SU-DHL-6 (cell line): ENCODE measurements at regions not wholly inside any gene's neighbourhood (a gene's known extent, or its start where the extent isn't known, plus 50 kb on each side); places are given as distances from the start of the nearest gene placed in this dataset.

Experiments used
- H2AFZ ChIP-seq: fragments of 200-600 bp; sonication (generic); 2 replicates; pipeline ENCODE4 v1.6.1; 2014; ENCODE audit warnings: low read depth, mild to moderate bottlenecking, moderate library complexity, mixed read lengths, antibody characterized with exemption, low read length; ENCODE audit not compliant: severe bottlenecking
- H3F3A ChIP-seq: fragments of 200-600 bp; shearing (Covaris generic); 2 replicates; pipeline ENCODE4 v1.6.0; 2016; ENCODE audit warnings: antibody characterized with exemption, mild to moderate bottlenecking; ENCODE audit not compliant: insufficient read depth
- H3K27ac ChIP-seq: fragments of 200-600 bp; sonication (generic); 2 replicates; pipeline ENCODE4 v1.5.1; 2016; ENCODE audit warnings: low read depth, mild to moderate bottlenecking, low read length, moderate library complexity, mixed read lengths
- H3K27me3 ChIP-seq: fragments of 200-600 bp; sonication (generic), shearing (Covaris generic); 2 replicates; pipeline ENCODE4 v1.6.0; 2014; ENCODE audit warnings: mild to moderate bottlenecking, low read length
- H3K36me3 ChIP-seq: fragments of 200-600 bp; sonication (generic); 2 replicates; pipeline ENCODE4 v1.6.1; 2014; ENCODE audit warnings: mild to moderate bottlenecking, low read length, mixed read lengths
- H3K4me2 ChIP-seq: fragments of 300-600, 200-600 bp; shearing (Covaris generic), sonication (generic); 2 replicates; pipeline ENCODE4 v1.6.0; 2014; ENCODE audit warnings: low read length, low read depth, mild to moderate bottlenecking; ENCODE audit not compliant: poor library complexity, severe bottlenecking
- H3K4me3 ChIP-seq: fragments of 200-600 bp; sonication (generic); 2 replicates; pipeline ENCODE4 v1.5.1; 2014; ENCODE audit warnings: antibody characterized with exemption, low read length, mild to moderate bottlenecking, mixed read lengths; ENCODE audit not compliant: insufficient read depth, poor library complexity, severe bottlenecking
- H3K79me2 ChIP-seq: fragments of 200-600 bp; sonication (generic); 2 replicates; pipeline ENCODE4 v1.6.1; 2014; ENCODE audit warnings: mild to moderate bottlenecking, low read length, moderate library complexity; ENCODE audit not compliant: insufficient read depth
- H3K9ac ChIP-seq: fragments of 200-600 bp; sonication (generic); 2 replicates; pipeline ENCODE4 v1.7.0; 2014; ENCODE audit warnings: mild to moderate bottlenecking, low read length
- H3K9me2 ChIP-seq: fragments of 200-600 bp; sonication (generic); replicated peaks from 2 replicates; pipeline ENCODE4 v1.6.1; 2014; ENCODE audit warnings: low read length; ENCODE audit not compliant: insufficient read depth
- H3K9me3 ChIP-seq: fragments of 200-600 bp; sonication (generic); 2 replicates; pipeline ENCODE4 v1.6.1; 2014; ENCODE audit warnings: low read length, mixed read lengths; ENCODE audit not compliant: insufficient read depth
- H4K20me1 ChIP-seq: fragments of 200-600 bp; sonication (generic); 2 replicates; pipeline ENCODE4 v1.6.1; 2014; ENCODE audit warnings: low read depth, mild to moderate bottlenecking, antibody characterized with exemption, low read length, moderate library complexity, mixed read lengths
- CTCF ChIP-seq: fragments of 200-600 bp; sonication (generic); IDR thresholded peaks from one replicate; pipeline ENCODE4 v1.5.1; 2017; ENCODE audit warnings: antibody characterized with exemption, mild to moderate bottlenecking, low read length, moderate library complexity; ENCODE audit not compliant: insufficient read depth, poor library complexity, severe bottlenecking
- EZH2phosphoT487 ChIP-seq: fragments of 200-600 bp; sonication (generic), shearing (Covaris generic); conservative IDR thresholded peaks from 2 replicates; pipeline ENCODE4 v1.6.1; 2018; ENCODE audit warnings: mild to moderate bottlenecking, antibody characterized with exemption, low read length, moderate library complexity, mixed read lengths

GRCh38 chr1:224541072-224541790, 74.9 kb upstream of the CNIH3 start:
- Histone ChIP-seq H3K4me2 (no peak overlapping the region), H2AFZ (no peak overlapping the region), H3F3A (no peaks in the 10 kb centered on the region), H3K36me3 (no peaks in the 10 kb centered on the region), H3K27ac (no peak overlapping the region), H3K9ac (no peak overlapping the region), H3K4me3 (no peak overlapping the region), H3K27me3 (no peaks in the 10 kb centered on the region), H4K20me1 (no peaks in the 10 kb centered on the region), H3K9me3 (no peaks in the 10 kb centered on the region), H3K79me2 (no peaks in the 10 kb centered on the region), H3K9me2 (no peaks in the 10 kb centered on the region)
- TF ChIP-seq CTCF: no peak
- no peak for TF ChIP-seq EZH2phosphoT487

- Histone ChIP-seq H3K9me2 (no peaks in the 10 kb centered on the region), H3K4me2 (no peak overlapping the region), H3K27me3 (no peaks in the 10 kb centered on the region), H3K4me3 (no peak overlapping the region), H3F3A (no peaks in the 10 kb centered on the region), H3K79me2 (no peaks in the 10 kb centered on the region), H3K9me3 (no peaks in the 10 kb centered on the region), H3K27ac (no peak overlapping the region), H3K36me3 (no peaks in the 10 kb centered on the region), H4K20me1 (no peaks in the 10 kb centered on the region), H2AFZ (no peak overlapping the region), H3K9ac (no peak overlapping the region)
- TF ChIP-seq EZH2phosphoT487 (no peak), CTCF (no peak)
Observed at GRCh38 chr1:224541901-224542630, 74.1 kb upstream of the CNIH3 start.

GRCh38 chr1:224542783-224543440, 73.2 kb upstream of the CNIH3 start:
- H3K9me3 ChIP-seq: no peaks in the 10 kb centered on the region
- H2AFZ ChIP-seq: no peak overlapping the region
- no peaks in the 10 kb centered on the region for H3K9me2 ChIP-seq
- no peak overlapping the region for H3K27ac ChIP-seq
- no peak overlapping the region for H3K4me2 ChIP-seq
- no peaks in the 10 kb centered on the region for H3F3A ChIP-seq
- no peak overlapping the region for H3K9ac ChIP-seq
- H3K79me2 ChIP-seq: no peaks in the 10 kb centered on the region
- no peaks in the 10 kb centered on the region for H4K20me1 ChIP-seq
- H3K4me3 ChIP-seq: no peak overlapping the region
- no peak for TF ChIP-seq EZH2phosphoT487
- no peak for TF ChIP-seq CTCF
- H3K27me3 ChIP-seq: no peaks in the 10 kb centered on the region
- no peaks in the 10 kb centered on the region for H3K36me3 ChIP-seq
